Progenitor cell of endocrine pancreas (in vitro differentiated cells): ENCODE measurements at regions not wholly inside any gene's neighbourhood (a gene's known extent, or its start where the extent isn't known, plus 50 kb on each side); places are given as distances from the start of the nearest gene placed in this dataset.

ENCODE experiments used
- DNase-seq: peaks from one replicate; pipeline ENCODE4 v3.0.0; 2021; ENCODE audit warnings: low spot score; ENCODE audit not compliant: unreplicated experiment
- H3K27ac Mint-ChIP-seq: 2 replicates; pipeline ENCODE4 v1.8.0; 2021; ENCODE audit warnings: mild to moderate bottlenecking, moderate library complexity, mixed read lengths
- H3K27me3 Mint-ChIP-seq: 2 replicates; pipeline ENCODE4 v1.8.0; 2021; ENCODE audit warnings: mixed read lengths
- H3K36me3 Mint-ChIP-seq: 2 replicates; pipeline ENCODE4 v1.8.0; 2022; ENCODE audit warnings: mixed read lengths; ENCODE audit not compliant: insufficient read depth
- H3K4me1 Mint-ChIP-seq: 2 replicates; pipeline ENCODE4 v1.8.0; 2021; ENCODE audit warnings: low read depth, mixed read lengths
- H3K4me3 Mint-ChIP-seq: 2 replicates; pipeline ENCODE4 v1.8.0; 2021; ENCODE audit warnings: low read depth, mild to moderate bottlenecking, moderate library complexity, mixed read lengths
- H3K9me3 Mint-ChIP-seq: 2 replicates; pipeline ENCODE4 v1.8.0; 2021; ENCODE audit warnings: low read depth, mixed read lengths
- TF ChIP-seq, protein P1 (sequence below): fragments of 200-600 bp; sonication (generic); IDR thresholded peaks from one replicate; pipeline ENCODE4 v1.5.0; 2021; ENCODE audit warnings: antibody characterized with exemption, mild to moderate bottlenecking; ENCODE audit not compliant: unreplicated experiment

DNA sequence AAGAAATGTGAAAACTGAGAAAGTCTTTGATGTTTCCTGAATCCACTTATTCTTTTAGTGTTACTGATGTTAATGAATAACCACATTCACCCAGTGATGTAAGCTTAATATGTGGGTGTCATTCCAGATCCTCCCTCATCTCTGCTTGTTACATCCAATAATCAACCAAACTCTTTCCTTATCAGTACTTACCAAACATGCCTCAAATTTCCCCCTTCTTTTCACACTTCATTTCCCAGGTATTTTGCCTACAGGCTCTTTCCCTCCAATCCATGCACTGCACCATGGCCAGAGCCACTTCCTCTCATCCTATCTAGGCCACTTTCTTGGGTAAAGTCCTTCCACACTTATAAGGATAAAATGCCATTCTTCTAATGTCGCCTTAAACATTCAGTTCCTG is 451.5 kb downstream of the NPIPA7 start:
- H3K4me3 Mint-ChIP-seq: no peak overlapping the region
- no peak overlapping the region for H3K27ac Mint-ChIP-seq
- no peaks in the 10 kb centered on the region for H3K36me3 Mint-ChIP-seq
- no peak for DNase-seq
- peaks cover 21% of the 10 kb centered on the region for H3K4me1 Mint-ChIP-seq
- H3K27me3 Mint-ChIP-seq: peaks cover 5% of the 10 kb centered on the region
- TF ChIP-seq, protein P1, sequence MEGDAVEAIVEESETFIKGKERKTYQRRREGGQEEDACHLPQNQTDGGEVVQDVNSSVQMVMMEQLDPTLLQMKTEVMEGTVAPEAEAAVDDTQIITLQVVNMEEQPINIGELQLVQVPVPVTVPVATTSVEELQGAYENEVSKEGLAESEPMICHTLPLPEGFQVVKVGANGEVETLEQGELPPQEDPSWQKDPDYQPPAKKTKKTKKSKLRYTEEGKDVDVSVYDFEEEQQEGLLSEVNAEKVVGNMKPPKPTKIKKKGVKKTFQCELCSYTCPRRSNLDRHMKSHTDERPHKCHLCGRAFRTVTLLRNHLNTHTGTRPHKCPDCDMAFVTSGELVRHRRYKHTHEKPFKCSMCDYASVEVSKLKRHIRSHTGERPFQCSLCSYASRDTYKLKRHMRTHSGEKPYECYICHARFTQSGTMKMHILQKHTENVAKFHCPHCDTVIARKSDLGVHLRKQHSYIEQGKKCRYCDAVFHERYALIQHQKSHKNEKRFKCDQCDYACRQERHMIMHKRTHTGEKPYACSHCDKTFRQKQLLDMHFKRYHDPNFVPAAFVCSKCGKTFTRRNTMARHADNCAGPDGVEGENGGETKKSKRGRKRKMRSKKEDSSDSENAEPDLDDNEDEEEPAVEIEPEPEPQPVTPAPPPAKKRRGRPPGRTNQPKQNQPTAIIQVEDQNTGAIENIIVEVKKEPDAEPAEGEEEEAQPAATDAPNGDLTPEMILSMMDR: no peak
- H3K9me3 Mint-ChIP-seq: no peaks in the 10 kb centered on the region

DNA sequence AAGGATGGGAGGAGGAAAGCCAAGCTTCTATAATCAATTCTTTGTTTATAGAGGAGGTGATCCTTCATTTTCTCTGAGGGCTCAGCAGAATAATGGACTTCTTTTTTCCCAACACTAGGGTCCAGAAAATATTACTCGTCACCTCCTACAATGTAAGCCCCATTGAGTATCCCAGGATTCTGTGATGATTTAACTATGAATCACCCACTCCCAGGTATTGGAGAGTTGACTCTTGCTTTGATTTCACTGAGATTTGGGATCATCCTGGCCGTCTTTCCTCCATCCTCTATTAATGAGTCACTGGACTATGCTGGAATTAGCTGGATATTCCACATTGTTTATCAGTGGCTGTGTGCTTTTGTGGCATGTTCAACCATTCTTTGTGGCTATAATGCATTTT is 452.0 kb downstream of the NPIPA7 start:
- TF ChIP-seq, protein P1: no peak
- H3K27ac Mint-ChIP-seq: no peak overlapping the region
- no peaks in the 10 kb centered on the region for H3K36me3 Mint-ChIP-seq
- DNase-seq: no peak
- H3K4me1 Mint-ChIP-seq: peaks cover 21% of the 10 kb centered on the region
- no peaks in the 10 kb centered on the region for H3K9me3 Mint-ChIP-seq
- H3K27me3 Mint-ChIP-seq: peaks cover under 1% of the 10 kb centered on the region
- H3K4me3 Mint-ChIP-seq: no peak overlapping the region

DNA sequence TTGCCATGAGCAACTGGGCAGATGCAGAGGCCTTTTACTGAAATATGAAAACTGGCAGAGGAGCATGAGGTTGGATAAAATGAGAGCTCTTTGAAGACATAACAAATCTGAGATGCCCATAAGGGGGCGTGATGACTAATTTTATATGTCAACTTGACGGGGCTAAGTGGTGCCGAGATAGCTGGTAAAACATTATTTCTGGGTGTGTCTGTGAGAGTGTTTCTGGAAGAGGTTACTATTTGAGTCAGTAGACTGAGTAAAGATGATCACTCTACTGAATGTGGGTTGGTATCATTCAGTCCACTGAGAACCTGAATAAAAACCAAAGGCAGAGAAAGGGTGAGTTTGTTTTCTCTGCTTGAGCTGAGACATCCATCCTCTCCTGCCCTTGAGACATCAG is 454.2 kb downstream of the NPIPA7 start:
- Mint-ChIP-seq H3K27ac (no peak overlapping the region), H3K4me3 (no peak overlapping the region), H3K9me3 (no peaks in the 10 kb centered on the region), H3K36me3 (no peaks in the 10 kb centered on the region), H3K27me3 (no peaks in the 10 kb centered on the region), H3K4me1 (peaks cover 21% of the 10 kb centered on the region)
- no peak for DNase-seq
- TF ChIP-seq, protein P1: no peak

DNA sequence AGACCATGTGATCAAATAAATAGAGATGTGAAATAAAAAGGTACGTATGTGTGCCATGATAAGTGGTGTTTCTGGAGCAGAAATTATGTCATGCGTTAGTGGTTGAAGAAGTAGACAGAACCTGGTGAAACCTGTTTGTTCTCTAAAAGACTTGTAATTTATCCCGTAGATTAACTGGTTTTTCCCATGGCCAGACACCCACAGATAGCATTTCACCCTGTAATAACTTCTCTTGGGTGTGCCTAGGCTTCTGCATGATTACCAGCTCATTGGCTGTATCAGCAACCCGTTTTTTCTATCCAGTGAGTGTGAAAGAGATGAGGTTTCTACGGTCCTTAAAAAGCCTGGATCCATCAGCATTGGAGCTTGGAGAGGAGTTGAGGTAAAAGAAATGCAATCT is 471.3 kb downstream of the NPIPA7 start:
- DNase-seq: no peak
- Mint-ChIP-seq H3K27ac (no peak overlapping the region), H3K4me1 (no peaks in the 10 kb centered on the region), H3K27me3 (no peaks in the 10 kb centered on the region), H3K9me3 (no peaks in the 10 kb centered on the region), H3K4me3 (no peak overlapping the region), H3K36me3 (no peaks in the 10 kb centered on the region)
- TF ChIP-seq, protein P1: no peak

DNA sequence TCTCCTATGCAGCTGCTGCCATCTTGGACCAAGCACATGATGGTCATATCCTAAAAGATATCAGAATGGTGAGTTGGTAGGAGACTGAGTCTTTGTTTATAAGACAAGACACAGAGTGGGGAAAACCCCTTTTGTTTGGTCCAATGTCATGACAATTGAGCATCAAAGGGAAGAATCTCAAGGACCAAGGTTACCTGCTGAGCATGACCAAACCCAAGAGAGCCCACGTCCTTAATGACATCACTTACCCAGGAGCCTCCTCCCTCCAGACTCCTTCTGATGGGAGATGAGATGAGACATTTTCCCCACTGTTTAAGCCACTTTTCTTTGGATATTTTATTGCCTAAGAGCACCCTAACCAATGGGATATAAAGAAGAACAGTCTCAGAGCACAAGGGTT is 478.1 kb downstream of the NPIPA7 start:
- Mint-ChIP-seq H3K27ac (no peak overlapping the region), H3K36me3 (no peaks in the 10 kb centered on the region), H3K9me3 (no peaks in the 10 kb centered on the region), H3K4me1 (peaks cover 7% of the 10 kb centered on the region), H3K4me3 (no peak overlapping the region), H3K27me3 (no peaks in the 10 kb centered on the region)
- TF ChIP-seq, protein P1: no peak
- DNase-seq: no peak
